ENCODE measurements at regions not wholly inside any gene's neighbourhood (a gene's known extent, or its start where the extent isn't known, plus 50 kb on each side); places are given as distances from the start of the nearest gene placed in this dataset.

DNA sequence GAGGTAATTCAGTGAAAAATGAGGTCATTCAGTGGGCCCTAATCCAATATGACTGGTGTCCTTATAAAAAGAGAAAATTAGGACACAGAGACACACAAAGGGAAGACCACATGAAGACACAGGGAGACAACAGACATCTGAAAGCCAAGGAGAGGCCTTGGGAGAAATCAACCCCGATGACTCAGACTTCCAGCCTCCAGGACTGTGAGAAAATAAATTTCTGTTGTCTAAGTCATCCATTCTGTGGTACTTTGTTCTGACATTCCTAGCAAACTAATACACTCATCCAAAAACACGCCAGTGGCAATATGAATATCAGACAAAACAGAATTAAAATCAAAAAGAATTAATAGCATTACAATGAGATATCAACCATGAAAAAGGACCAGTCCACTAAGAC, 303.7 kb downstream of the SS18 start:
- Histone ChIP-seq H3K14ac (replicated peaks; ENCODE audit: low read depth, low read length) (peak overlapping the region; percentile 35), H3K79me1 (ENCODE audit: low read depth in 1 of 2, low read length in 2 of 2) (no peaks in the 10 kb centered on the region), H3K4ac (ENCODE audit: low read depth, low read length) (peak overlapping the region; percentile 69; the same call in 1 of the 2 replicates), H4K91ac (ENCODE audit: insufficient read depth, low read depth, low read length) (peak overlapping the region; percentile 86; the same call in 1 of the 2 replicates), H3K27ac (ENCODE audit: insufficient read depth, low read length) (no peak overlapping the region), H3K27me3 (ENCODE audit: control insufficient read depth, insufficient read depth, low read length) (no peaks in the 10 kb centered on the region), H3K18ac (ENCODE audit: low read depth, low read length) (peak overlapping the region; percentile 9; the same call in 1 of the 2 replicates), H2BK15ac (ENCODE audit: low read depth, low read length) (peak overlapping the region; percentile 93; the same call in 2 of the 3 replicates), H2AK5ac (ENCODE audit: low read depth, low read length) (peak overlapping the region; percentile 72), H2BK120ac (ENCODE audit: low read depth, low read length) (peak overlapping the region; percentile 77), H3K56ac (ENCODE audit: extremely low read depth, insufficient read depth, low read length) (peak overlapping the region; percentile 23; the same call in 1 of the 2 replicates), H3K4me1 (ENCODE audit: control insufficient read depth, insufficient read depth, low read length) (peaks cover 5% of the 10 kb centered on the region; the same call in 1 of the 2 replicates), H3K9me3 (ENCODE audit: control insufficient read depth, insufficient read depth, low read length) (no peaks in the 10 kb centered on the region), H2BK5ac (ENCODE audit: low read depth, low read length, poor library complexity, severe bottlenecking) (peak overlapping the region; percentile 28), H3K4me3 (ENCODE audit: insufficient read depth, low read depth, low read length) (no peak overlapping the region), H2AFZ (replicated peaks; ENCODE audit: low read length, poor library complexity) (no peak overlapping the region), H3K36me3 (ENCODE audit: control insufficient read depth, insufficient read depth, low read length) (no peaks in the 10 kb centered on the region), H2BK20ac (ENCODE audit: low read depth, low read length) (peak overlapping the region; percentile 86), H3K9ac (ENCODE audit: low read depth, low read length) (no peak overlapping the region), H4K20me1 (ENCODE audit: insufficient read depth, low read length) (no peaks in the 10 kb centered on the region), H3K23ac (ENCODE audit: low read depth, low read length) (no peak overlapping the region), H2AK9ac (replicated peaks; ENCODE audit: low read depth, low read length, poor library complexity) (no peak overlapping the region), H4K8ac (ENCODE audit: low read depth in 2 of 2, low read length in 2 of 2) (0 out of 4 replicates have a peak overlapping the region, but pooled peaks of 1 of the 2 experiments have one; percentile 39), H3K4me2 (ENCODE audit: low read depth, low read length) (peak overlapping the region; percentile 41; the same call in 1 of the 2 replicates), H4K5ac (ENCODE audit: low read depth, low read length) (no peak overlapping the region), H3K9me1 (ENCODE audit: insufficient read depth, low read length) (peaks cover 5% of the 10 kb centered on the region; the same call in 1 of the 2 replicates)
- in situ Hi-C loops (cut with MboI; ENCODE audit: low sequenced_read_pairs), result no loop called here
- TF ChIP-seq RAD21 (IDR thresholded peaks at IDR 0.05; ENCODE audit: low read length) (no peak), MXI1 (IDR thresholded peaks at IDR 0.05; ENCODE audit: borderline replicate concordance, low read depth, low read length) (no peak), RCOR1 (IDR thresholded peaks at IDR 0.05; ENCODE audit: insufficient replicate concordance, low read length) (no peak), FOS (IDR thresholded peaks at IDR 0.05; ENCODE audit: low read depth, low read length) (peak; percentile 58), SMC3 (IDR thresholded peaks at IDR 0.05; ENCODE audit: low read depth, low read length) (no peak)
- dilution Hi-C loops (cut with HindIII; ENCODE audit: low sequenced_read_pairs, unreplicated experiment), result no loop called here
- DNase-seq (peak; percentile 83), ATAC-seq (ENCODE audit: low read depth) (peak; percentile 90)
- WGBS, 2 experiments (ENCODE audit: extremely low coverage in 2 of 2, insufficient read length in 1 of 2), result no CpG with 5 or more reads among the region's 2 CpGs
- intact Hi-C loops (cut with micrococcal nuclease), result no loop called here
- ChIA-PET CTCF (no interaction called here), POLR2A (ENCODE audit: unreplicated experiment) (no interaction called here)
- no TSS peak for BruUV-seq (replicated peaks)

Data from IMR-90 (cell line).